HEK293T (cell line): ENCODE measurements at regions not wholly inside any gene's neighbourhood (a gene's known extent, or its start where the extent isn't known, plus 50 kb on each side); places are given as distances from the start of the nearest gene placed in this dataset.

Experiments
- CTBP1 ChIP-seq: fragments of 450-650 bp; IDR thresholded peaks from 2 replicates; pipeline ENCODE4 v1.6.1; 2016; ENCODE audit warnings: borderline replicate concordance
- L3MBTL2 ChIP-seq: fragments of 450-650 bp; conservative IDR thresholded peaks from 2 replicates; pipeline ENCODE4 v1.6.1; 2016; ENCODE audit warnings: mild to moderate bottlenecking
- SP1 ChIP-seq: fragments of 450-650 bp; IDR thresholded peaks from 2 replicates; pipeline ENCODE4 v1.6.1; 2017
- TARDBP ChIP-seq: fragments of 450-650 bp; IDR thresholded peaks from 2 replicates; pipeline ENCODE4 v1.6.1; 2016
- ZNF384 ChIP-seq: fragments of 450-650 bp; IDR thresholded peaks from 2 replicates; pipeline ENCODE4 v1.6.1; 2016

- TF ChIP-seq ZNF384 (no peak), CTBP1 (no peak), L3MBTL2 (no peak), TARDBP (no peak), SP1 (no peak)
Measured at GRCh38 chr2:145824384-145824783, 1304.5 kb upstream of the ZEB2 start.
